ENCODE measurements at regions not wholly inside any gene's neighbourhood (a gene's known extent, or its start where the extent isn't known, plus 50 kb on each side); places are given as distances from the start of the nearest gene placed in this dataset.

- Histone ChIP-seq H3K4ac (replicated peaks; ENCODE audit: insufficient read length, low read depth, low read length) (no peak overlapping the region), H4K20me1 (replicated peaks in 1 of 2; ENCODE audit: control insufficient read depth in 1 of 2, insufficient read depth in 2 of 2, low read length in 2 of 2) (no peaks in the 10 kb centered on the region), H3K4me2 (ENCODE audit: insufficient read depth in 1 of 2, low read depth in 2 of 2, low read length in 2 of 2) (no peak overlapping the region), H3K23ac (ENCODE audit: insufficient read length) (no peak overlapping the region), H3K14ac (ENCODE audit: insufficient read length) (no peak overlapping the region), H3K56ac (replicated peaks; ENCODE audit: insufficient read length, low read depth, low read length) (no peak overlapping the region), H2BK15ac (ENCODE audit: low read length) (no peak overlapping the region), H3K36me3 (ENCODE audit: control insufficient read depth in 2 of 4, insufficient read depth in 4 of 4, low read length in 3 of 4) (no peaks in the 10 kb centered on the region), H4K8ac (ENCODE audit: extremely low read depth, insufficient read depth, low read length) (no peak overlapping the region), H2BK12ac (ENCODE audit: low read depth, low read length) (no peak overlapping the region), H3K9ac (replicated peaks in 1 of 4; ENCODE audit: extremely low read depth in 1 of 4, low read depth in 3 of 4, low read length in 3 of 4) (no peak overlapping the region), H2BK5ac (ENCODE audit: low read depth, low read length) (no peak overlapping the region), H3K79me1 (ENCODE audit: low read depth, low read length) (no peaks in the 10 kb centered on the region), H4K91ac (replicated peaks; ENCODE audit: insufficient read length, low read length) (no peak overlapping the region), H3K18ac (ENCODE audit: extremely low read depth, low read length) (no peak overlapping the region), H2AFZ (ENCODE audit: low read length) (no peak overlapping the region), H2AK5ac (ENCODE audit: low read depth, low read length) (no peak overlapping the region), H3K27ac (ENCODE audit: low read depth, low read length) (no peak overlapping the region), H3K9me3 (ENCODE audit: insufficient read depth in 2 of 2, low read depth in 1 of 2, low read length in 1 of 2) (no peaks in the 10 kb centered on the region), H3K4me1 (replicated peaks in 1 of 4; ENCODE audit: control insufficient read depth in 3 of 4, insufficient read depth in 4 of 4, low read length in 3 of 4) (no peaks in the 10 kb centered on the region), H2BK120ac (replicated peaks; ENCODE audit: low read depth, low read length) (no peak overlapping the region), H3K23me2 (ENCODE audit: low read depth, low read length) (no peaks in the 10 kb centered on the region), H3K79me2 (ENCODE audit: control insufficient read depth in 1 of 2, insufficient read depth in 2 of 2, low read length in 2 of 2) (no peaks in the 10 kb centered on the region), H3K27me3 (replicated peaks in 1 of 4; ENCODE audit: control insufficient read depth in 3 of 4, extremely low read depth in 1 of 4, insufficient read depth in 3 of 4, low read length in 3 of 4) (no peaks in the 10 kb centered on the region), H3K4me3 (ENCODE audit: extremely low read depth in 1 of 4, insufficient read depth in 2 of 4, low read depth in 3 of 4, low read length in 4 of 4) (no peak overlapping the region), H2BK20ac (ENCODE audit: low read length) (no peak overlapping the region), H4K5ac (ENCODE audit: insufficient read length, low read depth, low read length) (no peak overlapping the region)
- 85% methylated on average over 2 of the region's 2 CpGs; no CpG with 5 or more reads in 1 of the 2 experiments for WGBS, 2 experiments (ENCODE audit: extremely low coverage in 1 of 2, insufficient coverage in 1 of 2, insufficient read length in 1 of 2, insufficient replicate concordance in 2 of 2, low coverage in 1 of 2, low lambda C conversion rate in 2 of 2, missing lambda C conversion rate in 1 of 2)
- ChIA-PET CTCF (ENCODE audit: partially characterized antibody) (no interaction called here), POLR2A (ENCODE audit: partially characterized antibody) (no interaction called here)
- no peak for DNase-seq (ENCODE audit: low read depth in 1 of 2, low spot score in 2 of 2)
- no peak for FAIRE-seq
- no peak for TF ChIP-seq CEBPB (IDR thresholded peaks at IDR 0.05; ENCODE audit: low read depth, low read length)
- TF ChIP-seq SIX5 (IDR thresholded peaks at IDR 0.05; ENCODE audit: low read depth, low read length), result no peak
- TF ChIP-seq NRF1 (IDR thresholded peaks at IDR 0.05; ENCODE audit: low read depth, low read length), result no peak
- no peak for TF ChIP-seq ATF2 (IDR thresholded peaks at IDR 0.05; ENCODE audit: low read length)
- TF ChIP-seq TCF12 (IDR thresholded peaks at IDR 0.05; ENCODE audit: low read depth, low read length), result no peak
- TF ChIP-seq JUN (IDR thresholded peaks at IDR 0.05; ENCODE audit: low read depth, low read length), result no peak
- no peak for TF ChIP-seq GABPA (IDR thresholded peaks at IDR 0.05; ENCODE audit: borderline replicate concordance, insufficient read depth, low read length)
- no peak for TF ChIP-seq SRF (IDR thresholded peaks at IDR 0.05; ENCODE audit: low read depth, low read length)
- TF ChIP-seq E2F6 (IDR thresholded peaks at IDR 0.05), result no peak
- no peak for TF ChIP-seq SP1 (IDR thresholded peaks at IDR 0.05; ENCODE audit: low read depth, low read length)
- TF ChIP-seq FOSL1 (IDR thresholded peaks at IDR 0.05; ENCODE audit: insufficient read depth, low read depth, low read length), result no peak
These were observed 676.9 kb downstream of the HACE1 start for GRCh38 chr6:104182811-104183210.

Data from H1 (cell line).